ENCODE measurements at regions not wholly inside any gene's neighbourhood (a gene's known extent, or its start where the extent isn't known, plus 50 kb on each side); places are given as distances from the start of the nearest gene placed in this dataset.

- TF ChIP-seq CTCF (IDR thresholded peaks at IDR 0.05) (no peak), POLR2A (IDR thresholded peaks at IDR 0.05) (no peak)
Observed at GRCh38 chr14:22025879-22026278, 352.3 kb upstream of the OR4E1 start.

Measured in vagina (tissue), 2 donors.